ENCODE measurements at regions not wholly inside any gene's neighbourhood (a gene's known extent, or its start where the extent isn't known, plus 50 kb on each side); places are given as distances from the start of the nearest gene placed in this dataset.
A peak's percentile ranks its signal among the peaks of the same experiment; 100 is the strongest.

- intact Hi-C loops (cut with DNase I; ENCODE audit: low total_unique reads), result no loop called here
- TF ChIP-seq CTCF (IDR thresholded peaks at IDR 0.05), result no peak
- DNase-seq, result no peak
Observed at GRCh38 chr10:108250936-108251620, 1086.6 kb upstream of the SORCS1 start.

GRCh38 chr10:108249940-108250339 lies 1085.4 kb upstream of the SORCS1 start:
- TF ChIP-seq CTCF (IDR thresholded peaks at IDR 0.05), result no peak
- no peak overlapping the region for H3K4me3 ChIP-seq
- intact Hi-C loops (cut with DNase I; ENCODE audit: low total_unique reads), result no loop called here

More at GRCh38 chr10:108250936-108251620, 1086.6 kb upstream of the SORCS1 start:
- H3K36me3 ChIP-seq, result no peaks in the 10 kb centered on the region
- no peaks in the 10 kb centered on the region for H3K27me3 ChIP-seq
- no peaks in the 10 kb centered on the region for H3K4me1 ChIP-seq
- H3K9me3 ChIP-seq, result no peaks in the 10 kb centered on the region
- no peak overlapping the region for H3K27ac ChIP-seq
- no peak overlapping the region for H3K4me3 ChIP-seq

GRCh38 chr10:108244443-108245228 lies 1080.1 kb upstream of the SORCS1 start:
- Histone ChIP-seq H3K27me3 (no peaks in the 10 kb centered on the region), H3K9me3 (peaks cover 0 to 3% (median 2%) of the 10 kb centered on the region in 3 donors)

More at GRCh38 chr10:108249940-108250339, 1085.4 kb upstream of the SORCS1 start:
- DNase-seq, result no peak
- Histone ChIP-seq H3K36me3 (no peaks in the 10 kb centered on the region), H3K27ac (no peak overlapping the region), H3K9me3 (peaks cover 0 to 2% (median 0%) of the 10 kb centered on the region in 3 donors), H3K27me3 (no peaks in the 10 kb centered on the region), H3K4me1 (no peaks in the 10 kb centered on the region)

GRCh38 chr10:108241166-108241565 lies 1076.7 kb upstream of the SORCS1 start:
- intact Hi-C loops (cut with DNase I; ENCODE audit: low total_unique reads), result no loop called here
- H3K4me3 ChIP-seq, result no peak overlapping the region
- no peaks in the 10 kb centered on the region for H3K36me3 ChIP-seq
- H3K27ac ChIP-seq, result no peak overlapping the region
- no peaks in the 10 kb centered on the region for H3K4me1 ChIP-seq
- peaks cover 0 to 3% (median 2%) of the 10 kb centered on the region in 3 donors for H3K9me3 ChIP-seq
- DNase-seq, result no peak
- no peak for TF ChIP-seq CTCF (IDR thresholded peaks at IDR 0.05)
- H3K27me3 ChIP-seq, result no peaks in the 10 kb centered on the region

More at GRCh38 chr10:108244443-108245228, 1080.1 kb upstream of the SORCS1 start:
- intact Hi-C loops (cut with DNase I; ENCODE audit: low total_unique reads), result no loop called here
- peak in 1 of 2 donors; percentile 56 for DNase-seq
- H3K4me3 ChIP-seq, result no peak overlapping the region
- H3K36me3 ChIP-seq, result no peaks in the 10 kb centered on the region
- TF ChIP-seq CTCF (IDR thresholded peaks at IDR 0.05), result no peak
- no peaks in the 10 kb centered on the region for H3K4me1 ChIP-seq
- H3K27ac ChIP-seq, result no peak overlapping the region

GRCh38 chr10:108238261-108238660 lies 1073.8 kb upstream of the SORCS1 start:
- no peak overlapping the region for H3K4me3 ChIP-seq
- H3K27ac ChIP-seq, result no peak overlapping the region
- H3K4me1 ChIP-seq, result no peaks in the 10 kb centered on the region
- DNase-seq, result no peak
- no peak for TF ChIP-seq CTCF (IDR thresholded peaks at IDR 0.05)
- H3K27me3 ChIP-seq, result no peaks in the 10 kb centered on the region
- intact Hi-C loops (cut with DNase I; ENCODE audit: low total_unique reads), result no loop called here
- no peaks in the 10 kb centered on the region for H3K36me3 ChIP-seq
- no peaks in the 10 kb centered on the region for H3K9me3 ChIP-seq
